GM23338 (cell line): ENCODE measurements at regions not wholly inside any gene's neighbourhood (a gene's known extent, or its start where the extent isn't known, plus 50 kb on each side); places are given as distances from the start of the nearest gene placed in this dataset.

Experiments
- ATAC-seq: fragments of 200-7000 bp; cut with Tn5 transposase; 3 replicates; pipeline ENCODE4 v1.9.1; 2020
- DNase-seq: peaks from one replicate; pipeline ENCODE4 v3.0.0-alpha.2; 2015; ENCODE audit warnings: low spot score
- H2AFZ ChIP-seq: fragments of 200-600 bp; sonication (generic); 2 replicates; pipeline ENCODE4 v1.8.0; 2016; ENCODE audit warnings: antibody characterized with exemption, mild to moderate bottlenecking, moderate library complexity
- H3F3A ChIP-seq: fragments of 200-600 bp; sonication (generic); replicated peaks from 2 replicates; pipeline ENCODE4 v1.8.0; 2017; ENCODE audit warnings: antibody characterized with exemption, mixed run types, low read depth
- H3K27ac ChIP-seq: fragments of 200-600 bp; sonication (generic); 2 replicates; pipeline ENCODE4 v1.6.1; 2016; ENCODE audit warnings: low read depth
- H3K27me3 ChIP-seq: fragments of 200-600 bp; sonication (generic); 2 replicates; pipeline ENCODE4 v1.8.0; 2016; ENCODE audit warnings: mild to moderate bottlenecking, mixed run types, moderate library complexity; ENCODE audit not compliant: insufficient read depth
- H3K36me3 ChIP-seq: fragments of 200-600 bp; sonication (generic); 2 replicates; pipeline ENCODE4 v1.8.0; 2016; ENCODE audit warnings: mild to moderate bottlenecking; ENCODE audit not compliant: insufficient read depth
- H3K4me1 ChIP-seq: fragments of 200-600 bp; sonication (generic); 2 replicates; pipeline ENCODE4 v1.8.0; 2016; ENCODE audit warnings: mild to moderate bottlenecking, moderate library complexity; ENCODE audit not compliant: insufficient read depth
- H3K4me2 ChIP-seq: fragments of 200-600 bp; sonication (generic); 2 replicates; pipeline ENCODE4 v1.7.1; 2017; ENCODE audit warnings: mixed run types
- H3K4me3 ChIP-seq: fragments of 200-600 bp; sonication (generic); 2 replicates; pipeline ENCODE4 v1.6.1; 2016; ENCODE audit warnings: mixed run types
- H3K79me2 ChIP-seq: fragments of 200-600 bp; sonication (generic); replicated peaks from 2 replicates; pipeline ENCODE4 v1.8.0; 2017; ENCODE audit warnings: mild to moderate bottlenecking; ENCODE audit not compliant: insufficient read depth
- H3K9me2 ChIP-seq: fragments of 200-600 bp; sonication (generic); 2 replicates; pipeline ENCODE4 v1.8.0; 2017; ENCODE audit not compliant: insufficient read depth
- H4K20me1 ChIP-seq: fragments of 200-600 bp; sonication (generic); replicated peaks from 2 replicates; pipeline ENCODE4 v1.8.0; 2017; ENCODE audit warnings: mild to moderate bottlenecking; ENCODE audit not compliant: insufficient read depth
- H3K27ac Mint-ChIP-seq: 2 replicates; pipeline ENCODE4 v1.8.0; 2020; ENCODE audit warnings: inconsistent platforms, mild to moderate bottlenecking, moderate library complexity, mixed read lengths
- H3K27me3 Mint-ChIP-seq: 3 replicates; pipeline ENCODE4 v1.8.0; 2022; ENCODE audit warnings: low read depth, mild to moderate bottlenecking, moderate library complexity, mixed read lengths, inconsistent platforms; ENCODE audit not compliant: insufficient read depth, poor library complexity
- H3K36me3 Mint-ChIP-seq: 3 replicates; pipeline ENCODE4 v1.8.0; 2021; ENCODE audit warnings: low read depth, mild to moderate bottlenecking, inconsistent platforms, moderate library complexity, mixed read lengths
- H3K4me1 Mint-ChIP-seq: 3 replicates; pipeline ENCODE4 v1.8.0; 2020; ENCODE audit warnings: mild to moderate bottlenecking, inconsistent platforms, mixed read lengths
- H3K4me3 Mint-ChIP-seq: 3 replicates; pipeline ENCODE4 v1.8.0; 2021; ENCODE audit warnings: moderate library complexity, mild to moderate bottlenecking, inconsistent platforms, mixed read lengths
- H3K9me3 Mint-ChIP-seq: 3 replicates; pipeline ENCODE4 v1.8.0; 2020; ENCODE audit warnings: moderate library complexity, mild to moderate bottlenecking, inconsistent platforms, mixed read lengths
- EZH2 ChIP-seq: fragments of 200-600 bp; sonication (generic); IDR thresholded peaks from one replicate; pipeline ENCODE4 v1.8.0; 2017; ENCODE audit warnings: antibody characterized with exemption, mild to moderate bottlenecking, low read depth; ENCODE audit not compliant: unreplicated experiment
- JUNB ChIP-seq: IDR thresholded peaks from one replicate; pipeline ENCODE4 v1.6.1; 2016; ENCODE audit warnings: antibody characterized with exemption; ENCODE audit not compliant: unreplicated experiment
- NANOG ChIP-seq: IDR thresholded peaks from 2 replicates; pipeline ENCODE4 v1.6.1; 2016; ENCODE audit warnings: antibody characterized with exemption, borderline replicate concordance
- POLR2AphosphoS5 ChIP-seq: IDR thresholded peaks from 2 replicates; pipeline ENCODE4 v1.6.1; 2016; ENCODE audit warnings: antibody characterized with exemption, low read depth
- ZNF114 ChIP-seq: fragments of 250-450 bp; sonication (Bioruptor Pico); IDR thresholded peaks from 2 replicates; pipeline ENCODE4 v1.5.0; 2020; ENCODE audit warnings: mild to moderate bottlenecking, moderate library complexity
- TF ChIP-seq, protein P1 (sequence below): fragments of 250-450 bp; sonication (Bioruptor Pico); IDR thresholded peaks from 2 replicates; pipeline ENCODE4 v1.5.0; 2020; ENCODE audit warnings: mild to moderate bottlenecking, moderate library complexity
- TF ChIP-seq, protein P2 (sequence below): IDR thresholded peaks from one replicate; pipeline ENCODE4 v1.6.1; 2018; ENCODE audit warnings: antibody characterized with exemption; ENCODE audit not compliant: unreplicated experiment

- TF ChIP-seq, protein P1, sequence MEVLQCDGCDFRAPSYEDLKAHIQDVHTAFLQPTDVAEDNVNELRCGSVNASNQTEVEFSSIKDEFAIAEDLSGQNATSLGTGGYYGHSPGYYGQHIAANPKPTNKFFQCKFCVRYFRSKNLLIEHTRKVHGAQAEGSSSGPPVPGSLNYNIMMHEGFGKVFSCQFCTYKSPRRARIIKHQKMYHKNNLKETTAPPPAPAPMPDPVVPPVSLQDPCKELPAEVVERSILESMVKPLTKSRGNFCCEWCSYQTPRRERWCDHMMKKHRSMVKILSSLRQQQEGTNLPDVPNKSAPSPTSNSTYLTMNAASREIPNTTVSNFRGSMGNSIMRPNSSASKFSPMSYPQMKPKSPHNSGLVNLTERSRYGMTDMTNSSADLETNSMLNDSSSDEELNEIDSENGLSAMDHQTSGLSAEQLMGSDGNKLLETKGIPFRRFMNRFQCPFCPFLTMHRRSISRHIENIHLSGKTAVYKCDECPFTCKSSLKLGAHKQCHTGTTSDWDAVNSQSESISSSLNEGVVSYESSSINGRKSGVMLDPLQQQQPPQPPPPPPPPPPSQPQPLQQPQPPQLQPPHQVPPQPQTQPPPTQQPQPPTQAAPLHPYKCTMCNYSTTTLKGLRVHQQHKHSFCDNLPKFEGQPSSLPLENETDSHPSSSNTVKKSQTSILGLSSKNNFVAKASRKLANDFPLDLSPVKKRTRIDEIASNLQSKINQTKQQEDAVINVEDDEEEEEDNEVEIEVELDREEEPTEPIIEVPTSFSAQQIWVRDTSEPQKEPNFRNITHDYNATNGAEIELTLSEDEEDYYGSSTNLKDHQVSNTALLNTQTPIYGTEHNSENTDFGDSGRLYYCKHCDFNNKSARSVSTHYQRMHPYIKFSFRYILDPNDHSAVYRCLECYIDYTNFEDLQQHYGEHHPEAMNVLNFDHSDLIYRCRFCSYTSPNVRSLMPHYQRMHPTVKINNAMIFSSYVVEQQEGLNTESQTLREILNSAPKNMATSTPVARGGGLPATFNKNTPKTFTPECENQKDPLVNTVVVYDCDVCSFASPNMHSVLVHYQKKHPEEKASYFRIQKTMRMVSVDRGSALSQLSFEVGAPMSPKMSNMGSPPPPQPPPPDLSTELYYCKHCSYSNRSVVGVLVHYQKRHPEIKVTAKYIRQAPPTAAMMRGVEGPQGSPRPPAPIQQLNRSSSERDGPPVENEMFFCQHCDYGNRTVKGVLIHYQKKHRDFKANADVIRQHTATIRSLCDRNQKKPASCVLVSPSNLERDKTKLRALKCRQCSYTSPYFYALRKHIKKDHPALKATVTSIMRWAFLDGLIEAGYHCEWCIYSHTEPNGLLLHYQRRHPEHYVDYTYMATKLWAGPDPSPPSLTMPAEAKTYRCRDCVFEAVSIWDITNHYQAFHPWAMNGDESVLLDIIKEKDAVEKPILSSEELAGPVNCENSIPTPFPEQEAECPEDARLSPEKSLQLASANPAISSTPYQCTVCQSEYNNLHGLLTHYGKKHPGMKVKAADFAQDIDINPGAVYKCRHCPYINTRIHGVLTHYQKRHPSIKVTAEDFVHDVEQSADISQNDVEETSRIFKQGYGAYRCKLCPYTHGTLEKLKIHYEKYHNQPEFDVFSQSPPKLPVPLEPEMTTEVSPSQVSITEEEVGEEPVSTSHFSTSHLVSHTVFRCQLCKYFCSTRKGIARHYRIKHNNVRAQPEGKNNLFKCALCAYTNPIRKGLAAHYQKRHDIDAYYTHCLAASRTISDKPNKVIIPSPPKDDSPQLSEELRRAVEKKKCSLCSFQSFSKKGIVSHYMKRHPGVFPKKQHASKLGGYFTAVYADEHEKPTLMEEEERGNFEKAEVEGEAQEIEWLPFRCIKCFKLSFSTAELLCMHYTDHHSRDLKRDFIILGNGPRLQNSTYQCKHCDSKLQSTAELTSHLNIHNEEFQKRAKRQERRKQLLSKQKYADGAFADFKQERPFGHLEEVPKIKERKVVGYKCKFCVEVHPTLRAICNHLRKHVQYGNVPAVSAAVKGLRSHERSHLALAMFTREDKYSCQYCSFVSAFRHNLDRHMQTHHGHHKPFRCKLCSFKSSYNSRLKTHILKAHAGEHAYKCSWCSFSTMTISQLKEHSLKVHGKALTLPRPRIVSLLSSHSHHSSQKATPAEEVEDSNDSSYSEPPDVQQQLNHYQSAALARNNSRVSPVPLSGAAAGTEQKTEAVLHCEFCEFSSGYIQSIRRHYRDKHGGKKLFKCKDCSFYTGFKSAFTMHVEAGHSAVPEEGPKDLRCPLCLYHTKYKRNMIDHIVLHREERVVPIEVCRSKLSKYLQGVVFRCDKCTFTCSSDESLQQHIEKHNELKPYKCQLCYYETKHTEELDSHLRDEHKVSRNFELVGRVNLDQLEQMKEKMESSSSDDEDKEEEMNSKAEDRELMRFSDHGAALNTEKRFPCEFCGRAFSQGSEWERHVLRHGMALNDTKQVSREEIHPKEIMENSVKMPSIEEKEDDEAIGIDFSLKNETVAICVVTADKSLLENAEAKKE (CRISPR knock-in tag): no peak
Observed at GRCh38 chr10:78727251-78727650, 341.5 kb upstream of the ZMIZ1 start (continued).

GRCh38 chr10:78727728-78728127 lies 341.0 kb upstream of the ZMIZ1 start:
- no peaks in the 10 kb centered on the region for H3K9me3 Mint-ChIP-seq
- H3K79me2 ChIP-seq: no peaks in the 10 kb centered on the region
- H2AFZ ChIP-seq: no peak overlapping the region
- ATAC-seq (no peak), DNase-seq (no peak)
- H3K4me1 Mint-ChIP-seq: no peaks in the 10 kb centered on the region
- no peaks in the 10 kb centered on the region for H3K27me3 ChIP-seq
- H3K4me3 Mint-ChIP-seq: no peak overlapping the region
- 0 out of 2 replicates have a peak, but pooled peaks cover 4% of the 10 kb centered on the region for H3K9me2 ChIP-seq
- H3F3A ChIP-seq: no peaks in the 10 kb centered on the region
- no peak overlapping the region for H3K27ac Mint-ChIP-seq
- no peaks in the 10 kb centered on the region for H3K36me3 Mint-ChIP-seq
- no peak overlapping the region for H3K27ac ChIP-seq
- H4K20me1 ChIP-seq: no peaks in the 10 kb centered on the region
- H3K36me3 ChIP-seq: no peaks in the 10 kb centered on the region
- peaks cover 2% of the 10 kb centered on the region for H3K27me3 Mint-ChIP-seq
- H3K4me2 ChIP-seq: no peak overlapping the region
- no peaks in the 10 kb centered on the region for H3K4me1 ChIP-seq
- no peak overlapping the region for H3K4me3 ChIP-seq
- TF ChIP-seq, protein P2, sequence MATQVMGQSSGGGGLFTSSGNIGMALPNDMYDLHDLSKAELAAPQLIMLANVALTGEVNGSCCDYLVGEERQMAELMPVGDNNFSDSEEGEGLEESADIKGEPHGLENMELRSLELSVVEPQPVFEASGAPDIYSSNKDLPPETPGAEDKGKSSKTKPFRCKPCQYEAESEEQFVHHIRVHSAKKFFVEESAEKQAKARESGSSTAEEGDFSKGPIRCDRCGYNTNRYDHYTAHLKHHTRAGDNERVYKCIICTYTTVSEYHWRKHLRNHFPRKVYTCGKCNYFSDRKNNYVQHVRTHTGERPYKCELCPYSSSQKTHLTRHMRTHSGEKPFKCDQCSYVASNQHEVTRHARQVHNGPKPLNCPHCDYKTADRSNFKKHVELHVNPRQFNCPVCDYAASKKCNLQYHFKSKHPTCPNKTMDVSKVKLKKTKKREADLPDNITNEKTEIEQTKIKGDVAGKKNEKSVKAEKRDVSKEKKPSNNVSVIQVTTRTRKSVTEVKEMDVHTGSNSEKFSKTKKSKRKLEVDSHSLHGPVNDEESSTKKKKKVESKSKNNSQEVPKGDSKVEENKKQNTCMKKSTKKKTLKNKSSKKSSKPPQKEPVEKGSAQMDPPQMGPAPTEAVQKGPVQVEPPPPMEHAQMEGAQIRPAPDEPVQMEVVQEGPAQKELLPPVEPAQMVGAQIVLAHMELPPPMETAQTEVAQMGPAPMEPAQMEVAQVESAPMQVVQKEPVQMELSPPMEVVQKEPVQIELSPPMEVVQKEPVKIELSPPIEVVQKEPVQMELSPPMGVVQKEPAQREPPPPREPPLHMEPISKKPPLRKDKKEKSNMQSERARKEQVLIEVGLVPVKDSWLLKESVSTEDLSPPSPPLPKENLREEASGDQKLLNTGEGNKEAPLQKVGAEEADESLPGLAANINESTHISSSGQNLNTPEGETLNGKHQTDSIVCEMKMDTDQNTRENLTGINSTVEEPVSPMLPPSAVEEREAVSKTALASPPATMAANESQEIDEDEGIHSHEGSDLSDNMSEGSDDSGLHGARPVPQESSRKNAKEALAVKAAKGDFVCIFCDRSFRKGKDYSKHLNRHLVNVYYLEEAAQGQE: no peak
- TF ChIP-seq ZNF114 (CRISPR knock-in tag) (no peak), NANOG (no peak), JUNB (no peak), POLR2AphosphoS5 (no peak), EZH2 (no peak)
- TF ChIP-seq, protein P1 (CRISPR knock-in tag): no peak
